CD4-positive, alpha-beta T cell (primary cell): ENCODE measurements at regions not wholly inside any gene's neighbourhood (a gene's known extent, or its start where the extent isn't known, plus 50 kb on each side); places are given as distances from the start of the nearest gene placed in this dataset.

ENCODE experiments used
- ATAC-seq: fragments of 200-7000 bp; cut with Tn5 transposase; one replicate; pipeline ENCODE4 v1.10.0; 2022; ENCODE audit warnings: mild to moderate bottlenecking; ENCODE audit not compliant: poor library complexity
- CTCF ChIA-PET: fragments of 350-600 bp; sonication (Branson Sonifier 250); formaldehyde crosslinking; loops from one replicate; lab custom pipeline; 2021; ENCODE audit warnings: antibody characterized with exemption, inconsistent platforms; lab: Charles Lee
- POLR2A ChIA-PET: fragments of 350-600 bp; sonication (Branson Sonifier 250); formaldehyde crosslinking; loops from one replicate; lab custom pipeline; 2021; ENCODE audit warnings: antibody characterized with exemption, inconsistent platforms; lab: Charles Lee
- DNase-seq, 14 experiments: peaks; one replicate each; pipeline ENCODE4 v3.0.0-alpha.2; 2013 to 2020; ENCODE audit warnings: mixed read lengths in 2 of 14
- H3K27ac ChIP-seq, 2 donors: one replicate each; pipeline versions ENCODE4 v1.5.1 to v1.7.0; 2013; ENCODE audit warnings: low read length in 2 of 2, low read depth in 1 of 2, mild to moderate bottlenecking in 1 of 2
- H3K27me3 ChIP-seq, 2 experiments: 1 replicate in 1 of 2; 2 replicates in 1 of 2; pipeline versions ENCODE4 v1.6.1 to v1.7.0; 2013; ENCODE audit warnings: low read length in 2 of 2, control low read depth in 1 of 2, mild to moderate bottlenecking in 1 of 2, moderate library complexity in 1 of 2; ENCODE audit not compliant: insufficient read depth in 2 of 2, control insufficient read depth in 1 of 2
- H3K36me3 ChIP-seq: one replicate; pipeline ENCODE4 v1.6.1; 2013; ENCODE audit warnings: low read length, control low read depth; ENCODE audit not compliant: insufficient read depth
- H3K4me1 ChIP-seq: one replicate; pipeline ENCODE4 v1.6.1; 2013; ENCODE audit warnings: low read length, control low read depth; ENCODE audit not compliant: insufficient read depth
- H3K4me3 ChIP-seq: one replicate; pipeline ENCODE4 v1.5.1; 2013; ENCODE audit warnings: mild to moderate bottlenecking, low read length, moderate library complexity
- H3K9me3 ChIP-seq, 2 experiments: 1 replicate in 1 of 2; 2 replicates in 1 of 2; pipeline versions ENCODE4 v1.6.1 to v1.7.0; 2013; ENCODE audit warnings: low read length in 2 of 2, mild to moderate bottlenecking in 2 of 2, control low read depth in 1 of 2, moderate library complexity in 1 of 2; ENCODE audit not compliant: control insufficient read depth in 1 of 2, insufficient read depth in 1 of 2
- H3K27ac Mint-ChIP-seq: one replicate; pipeline ENCODE4 v1.8.0; 2020; ENCODE audit warnings: mixed read lengths
- H3K27me3 Mint-ChIP-seq: one replicate; pipeline ENCODE4 v1.8.0; 2021; ENCODE audit warnings: mixed read lengths
- H3K36me3 Mint-ChIP-seq: one replicate; pipeline ENCODE4 v1.8.0; 2021; ENCODE audit warnings: low read depth, mixed read lengths
- H3K4me1 Mint-ChIP-seq: one replicate; pipeline ENCODE4 v1.8.0; 2021; ENCODE audit warnings: low read depth, mixed read lengths
- H3K4me3 Mint-ChIP-seq: one replicate; pipeline ENCODE4 v1.8.0; 2020; ENCODE audit warnings: mild to moderate bottlenecking, mixed read lengths
- H3K9me3 Mint-ChIP-seq: one replicate; pipeline ENCODE4 v1.8.0; 2020; ENCODE audit warnings: mixed read lengths
- CTCF ChIP-seq: fragments of 200-600 bp; IDR thresholded peaks from one replicate; pipeline ENCODE4 v1.8.0; 2022; ENCODE audit warnings: antibody characterized with exemption, mild to moderate bottlenecking
- intact Hi-C, 2 experiments: fragments of 100-400 bp; cut with DNase I in 1 of 2; cut with micrococcal nuclease in 1 of 2; formaldehyde crosslinking; loops; one replicate each; pipeline versions ENCODE4 v1.15.1 to v1.9.0; 2023 to 2025; cut with DNase I, micrococcal nuclease

GRCh38 chr3:132230156-132231000 is 86.8 kb upstream of the ACP3 start:
- intact Hi-C loops: no loop called here
- POLR2A ChIA-PET: no interaction called here
- H3K27ac Mint-ChIP-seq: no peak overlapping the region
- CTCF ChIA-PET: no interaction called here
- H3K27me3 Mint-ChIP-seq: peaks cover 37% of the 10 kb centered on the region
- H3K36me3 Mint-ChIP-seq: no peaks in the 10 kb centered on the region
- H3K27me3 ChIP-seq: no peaks in the 10 kb centered on the region
- no peaks in the 10 kb centered on the region for H3K4me1 Mint-ChIP-seq
- ATAC-seq: no peak
- no peaks in the 10 kb centered on the region for H3K9me3 ChIP-seq
- TF ChIP-seq CTCF: no peak
- DNase-seq: no peak
- no peak overlapping the region for H3K4me3 ChIP-seq
- H3K27ac ChIP-seq: no peak overlapping the region
- no peaks in the 10 kb centered on the region for H3K36me3 ChIP-seq
- no peaks in the 10 kb centered on the region for H3K4me1 ChIP-seq
- no peaks in the 10 kb centered on the region for H3K9me3 Mint-ChIP-seq
- no peak overlapping the region for H3K4me3 Mint-ChIP-seq

- Mint-ChIP-seq H3K4me3 (no peak overlapping the region), H3K4me1 (no peaks in the 10 kb centered on the region), H3K36me3 (no peaks in the 10 kb centered on the region), H3K27me3 (peaks cover 44% of the 10 kb centered on the region), H3K27ac (no peak overlapping the region), H3K9me3 (no peaks in the 10 kb centered on the region)
- TF ChIP-seq CTCF: no peak
- Histone ChIP-seq H3K4me3 (no peak overlapping the region), H3K27me3 (no peaks in the 10 kb centered on the region), H3K9me3 (no peaks in the 10 kb centered on the region), H3K4me1 (no peaks in the 10 kb centered on the region), H3K36me3 (no peaks in the 10 kb centered on the region), H3K27ac (no peak overlapping the region)
- no peak for DNase-seq
- ChIA-PET POLR2A (no interaction called here), CTCF (no interaction called here)
- no peak for ATAC-seq
- intact Hi-C loops: no loop called here
These were observed 85.6 kb upstream of the ACP3 start for GRCh38 chr3:132231633-132232032.

GRCh38 chr3:132232231-132232792 is 84.9 kb upstream of the ACP3 start:
- Histone ChIP-seq H3K4me3 (no peak overlapping the region), H3K27me3 (no peaks in the 10 kb centered on the region), H3K4me1 (no peaks in the 10 kb centered on the region), H3K27ac (no peak overlapping the region), H3K9me3 (no peaks in the 10 kb centered on the region), H3K36me3 (no peaks in the 10 kb centered on the region)
- ChIA-PET POLR2A (no interaction called here), CTCF (no interaction called here)
- H3K9me3 Mint-ChIP-seq: no peaks in the 10 kb centered on the region
- no peak for ATAC-seq
- no peak overlapping the region for H3K4me3 Mint-ChIP-seq
- no peak overlapping the region for H3K27ac Mint-ChIP-seq
- no peaks in the 10 kb centered on the region for H3K4me1 Mint-ChIP-seq
- no peak for DNase-seq
- intact Hi-C loops: no loop called here
- no peak for TF ChIP-seq CTCF
- no peaks in the 10 kb centered on the region for H3K36me3 Mint-ChIP-seq
- H3K27me3 Mint-ChIP-seq: peaks cover 41% of the 10 kb centered on the region
